Fibroblast of villous mesenchyme (primary cell): ENCODE measurements at regions not wholly inside any gene's neighbourhood (a gene's known extent, or its start where the extent isn't known, plus 50 kb on each side); places are given as distances from the start of the nearest gene placed in this dataset.
A peak's percentile ranks its signal among the peaks of the same experiment; 100 is the strongest.

Experiments
- DNase-seq: peaks from one replicate; pipeline ENCODE4 v3.0.0-alpha.2; 2010; ENCODE audit warnings: low read depth
- H3K4me3 ChIP-seq: 2 replicates; pipeline ENCODE4 v1.5.1; 2011; ENCODE audit warnings: low read depth, mild to moderate bottlenecking, low read length
- TF ChIP-seq, protein P1 (sequence below): IDR thresholded peaks from 2 replicates; pipeline ENCODE4 v1.5.1; 2012; ENCODE audit warnings: low read depth, mild to moderate bottlenecking, low read length; ENCODE audit not compliant: insufficient read depth

DNA sequence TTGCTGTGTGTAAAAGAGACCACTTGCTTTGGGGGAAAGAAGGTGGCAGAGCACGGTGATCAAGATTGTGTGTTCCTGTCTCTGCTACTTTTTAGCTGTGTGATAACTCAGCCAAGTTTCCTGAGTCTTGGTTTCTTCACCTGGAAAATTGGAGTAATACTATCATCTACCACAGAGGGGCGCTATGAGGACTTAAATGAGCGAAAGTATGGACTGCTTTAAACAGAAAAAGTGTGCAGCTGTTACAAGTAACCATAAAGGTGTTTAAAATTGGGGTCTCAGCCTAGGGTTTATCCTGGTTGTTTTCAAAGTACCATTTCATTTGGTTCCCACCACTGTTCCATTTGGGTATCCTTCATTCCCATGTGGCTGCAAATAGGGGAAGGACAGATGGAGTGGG is 65.9 kb upstream of the WSCD2 start:
- TF ChIP-seq, protein P1, sequence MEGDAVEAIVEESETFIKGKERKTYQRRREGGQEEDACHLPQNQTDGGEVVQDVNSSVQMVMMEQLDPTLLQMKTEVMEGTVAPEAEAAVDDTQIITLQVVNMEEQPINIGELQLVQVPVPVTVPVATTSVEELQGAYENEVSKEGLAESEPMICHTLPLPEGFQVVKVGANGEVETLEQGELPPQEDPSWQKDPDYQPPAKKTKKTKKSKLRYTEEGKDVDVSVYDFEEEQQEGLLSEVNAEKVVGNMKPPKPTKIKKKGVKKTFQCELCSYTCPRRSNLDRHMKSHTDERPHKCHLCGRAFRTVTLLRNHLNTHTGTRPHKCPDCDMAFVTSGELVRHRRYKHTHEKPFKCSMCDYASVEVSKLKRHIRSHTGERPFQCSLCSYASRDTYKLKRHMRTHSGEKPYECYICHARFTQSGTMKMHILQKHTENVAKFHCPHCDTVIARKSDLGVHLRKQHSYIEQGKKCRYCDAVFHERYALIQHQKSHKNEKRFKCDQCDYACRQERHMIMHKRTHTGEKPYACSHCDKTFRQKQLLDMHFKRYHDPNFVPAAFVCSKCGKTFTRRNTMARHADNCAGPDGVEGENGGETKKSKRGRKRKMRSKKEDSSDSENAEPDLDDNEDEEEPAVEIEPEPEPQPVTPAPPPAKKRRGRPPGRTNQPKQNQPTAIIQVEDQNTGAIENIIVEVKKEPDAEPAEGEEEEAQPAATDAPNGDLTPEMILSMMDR, result peak; percentile 43
- DNase-seq, result peak; percentile 27
- H3K4me3 ChIP-seq, result no peak overlapping the region

DNA sequence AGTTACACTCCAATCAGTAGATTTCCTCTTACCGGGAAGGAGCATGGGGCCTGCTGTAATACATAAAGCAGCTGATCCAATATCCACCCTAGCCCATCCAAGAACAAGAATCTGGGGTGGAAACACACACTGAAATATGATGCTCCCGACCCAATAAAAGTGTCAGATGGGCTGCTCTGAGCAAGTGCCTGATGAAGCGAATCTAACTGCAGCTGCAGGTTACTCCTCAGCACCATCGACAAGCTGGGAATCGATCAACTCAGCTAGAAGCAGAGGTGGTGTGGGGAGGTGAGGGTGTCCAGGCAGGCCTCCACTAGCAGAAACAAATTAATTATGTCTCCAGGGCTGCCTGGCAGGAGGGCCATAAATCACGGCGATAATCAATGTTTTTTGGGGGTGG is 64.0 kb upstream of the WSCD2 start:
- no peak for DNase-seq
- no peak overlapping the region for H3K4me3 ChIP-seq
- TF ChIP-seq, protein P1, result no peak

DNA sequence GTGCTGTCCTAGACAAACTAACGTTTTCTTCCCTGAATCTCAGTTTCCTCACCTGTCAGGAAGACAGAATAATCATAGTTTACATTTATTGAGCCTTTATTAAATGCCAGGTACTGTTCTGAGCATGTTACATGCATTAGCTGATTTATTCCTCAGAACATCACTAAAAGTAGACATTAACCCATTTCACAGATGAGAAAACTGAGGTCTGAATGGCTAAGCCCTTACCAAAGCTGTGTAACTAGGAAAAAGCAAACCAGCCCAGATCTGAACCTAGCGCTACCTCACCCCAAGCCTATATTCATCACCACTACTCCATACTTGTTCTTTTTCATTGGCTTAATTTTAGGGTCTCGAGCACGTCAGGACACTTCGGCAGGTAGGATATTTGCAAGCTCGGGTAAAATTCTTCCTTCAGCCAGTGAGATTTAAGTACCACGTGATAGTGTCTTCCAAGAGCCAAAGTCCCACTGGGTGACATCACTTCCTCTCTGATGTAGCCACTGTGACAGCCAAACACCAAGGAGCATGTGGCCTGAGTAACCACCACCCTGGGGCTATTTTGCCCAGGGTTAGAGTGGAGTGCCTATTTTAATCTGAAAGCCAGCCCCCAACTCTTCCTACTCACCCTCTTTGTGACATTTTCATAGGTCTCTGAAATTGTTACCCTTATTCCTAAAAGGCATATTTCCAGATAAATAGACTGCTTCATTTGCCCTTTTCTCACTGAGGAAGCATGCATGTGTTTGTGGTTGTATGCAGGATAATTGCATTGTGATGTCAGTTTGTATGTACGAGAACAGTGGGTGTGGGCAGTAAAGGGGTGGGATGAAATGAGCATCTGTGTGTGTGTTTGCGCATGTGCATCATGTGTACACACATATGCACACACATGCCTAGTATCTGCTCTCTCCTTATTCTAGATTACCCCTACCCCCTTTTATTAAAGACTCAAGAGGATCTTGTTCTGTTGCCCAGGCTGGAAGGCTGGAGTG is 62.2 kb upstream of the WSCD2 start:
- no peak overlapping the region for H3K4me3 ChIP-seq
- DNase-seq, result no peak

DNA sequence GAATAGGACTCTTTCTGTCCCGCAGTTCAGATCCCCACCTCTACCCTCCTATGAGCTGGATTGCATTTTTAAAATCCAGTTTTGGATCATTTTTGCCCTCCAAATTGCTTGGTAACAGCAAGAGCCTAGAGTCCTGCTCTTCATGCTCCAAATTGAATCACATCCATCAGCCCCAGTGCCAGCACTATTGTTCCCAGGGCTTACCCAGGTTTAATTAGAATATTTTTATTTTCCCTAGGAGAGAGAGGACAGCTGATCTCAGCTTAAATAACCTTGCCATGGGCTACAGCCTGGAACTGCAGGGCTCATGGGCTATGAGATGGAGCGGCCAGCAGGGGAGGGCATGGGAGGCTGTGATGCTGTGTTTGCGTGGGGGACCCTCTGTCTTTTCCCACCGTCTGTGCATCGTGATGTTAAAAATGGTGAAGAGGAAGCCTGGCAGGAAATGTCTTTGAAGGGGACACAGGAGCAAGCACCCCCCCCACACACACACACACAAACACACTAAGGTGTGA is 59.4 kb upstream of the WSCD2 start:
- TF ChIP-seq, protein P1, result no peak
- DNase-seq, result no peak
- no peak overlapping the region for H3K4me3 ChIP-seq

More for the DNA sequence above, 62.2 kb upstream of the WSCD2 start:
- TF ChIP-seq, protein P1, result no peak

DNA sequence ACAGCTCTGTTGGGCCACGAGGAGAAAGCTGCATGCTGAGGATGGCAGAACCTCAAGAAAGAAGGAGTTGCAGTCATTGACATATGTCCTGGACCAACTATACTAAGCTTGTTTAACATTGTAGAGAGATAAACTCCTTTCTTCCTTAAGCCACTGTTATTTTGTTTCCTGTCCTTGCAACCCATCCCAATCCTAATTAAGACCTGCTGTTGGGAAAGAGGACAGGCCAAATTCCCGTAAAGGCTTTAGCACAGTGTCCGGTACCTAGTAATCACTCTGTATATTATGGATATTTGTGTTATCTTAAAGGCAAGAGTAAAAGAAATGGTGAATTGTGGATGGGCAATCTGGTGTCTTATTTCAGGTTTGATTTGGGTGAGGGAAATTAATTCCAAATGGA is 53.5 kb upstream of the WSCD2 start:
- DNase-seq, result no peak
- no peak overlapping the region for H3K4me3 ChIP-seq
- TF ChIP-seq, protein P1, result no peak

DNA sequence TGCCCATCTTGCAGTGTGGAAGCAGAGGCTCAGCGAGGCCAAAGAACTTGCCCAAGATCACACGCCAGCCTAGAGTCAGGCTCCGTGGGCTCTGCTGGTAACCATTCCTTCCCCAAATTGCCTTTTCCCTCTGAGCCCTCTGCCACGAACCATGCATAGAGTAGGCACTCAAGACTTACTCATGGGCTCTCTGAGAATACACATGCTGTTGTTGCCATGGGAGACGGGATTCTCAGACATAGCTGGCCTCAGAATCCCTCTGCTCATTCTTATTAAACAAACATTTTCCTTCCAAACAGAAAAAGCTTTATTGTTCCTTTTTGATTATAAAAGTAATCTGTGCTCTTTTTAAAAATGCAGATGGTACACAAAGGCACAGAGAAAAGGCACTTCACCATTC is 52.5 kb upstream of the WSCD2 start:
- TF ChIP-seq, protein P1, result no peak
- H3K4me3 ChIP-seq, result no peak overlapping the region
- no peak for DNase-seq

DNA sequence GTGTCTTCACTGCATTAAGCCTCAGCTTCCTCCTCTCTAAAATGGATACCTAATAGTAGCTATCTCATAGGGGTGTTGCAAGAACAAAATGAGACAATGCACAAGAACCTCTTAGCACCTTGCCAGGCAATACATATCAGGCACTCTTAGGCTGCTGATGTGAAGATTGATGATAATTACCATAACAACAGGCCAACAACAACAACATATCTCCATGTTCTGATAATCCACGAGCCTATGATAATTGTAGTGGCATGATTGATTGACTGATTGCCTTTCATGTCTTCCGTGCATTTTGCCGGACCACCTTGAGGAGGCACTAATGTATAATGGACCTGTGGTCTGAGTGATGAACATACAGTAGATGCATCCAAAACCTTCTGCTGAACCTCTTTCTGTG is 50.7 kb upstream of the WSCD2 start:
- TF ChIP-seq, protein P1, result no peak
- H3K4me3 ChIP-seq, result no peak overlapping the region
- DNase-seq, result no peak
